ENCODE measurements at regions not wholly inside any gene's neighbourhood (a gene's known extent, or its start where the extent isn't known, plus 50 kb on each side); places are given as distances from the start of the nearest gene placed in this dataset.
A peak's percentile ranks its signal among the peaks of the same experiment; 100 is the strongest.

DNA sequence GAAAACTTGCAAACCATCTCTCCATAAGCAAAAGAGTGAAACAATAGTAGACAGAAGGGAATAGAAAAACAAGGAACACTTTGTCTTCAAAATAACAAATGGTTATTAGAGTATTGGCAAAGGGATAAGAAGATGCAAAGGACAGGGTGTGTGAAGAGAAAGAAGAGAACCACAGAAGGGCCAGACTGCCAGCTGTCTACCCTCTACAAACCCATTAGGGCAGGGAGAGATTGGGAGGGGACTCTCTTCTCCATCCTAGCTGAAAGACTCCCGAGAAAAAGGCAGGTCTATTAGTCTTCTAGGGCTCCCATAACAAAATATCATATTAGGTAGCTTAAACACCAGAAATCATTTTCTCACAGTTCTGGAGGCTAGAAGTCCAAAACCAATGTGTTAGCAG lies 292.8 kb downstream of the PTBP2 start:
- Histone ChIP-seq H3K27me3 (ENCODE audit: insufficient read depth, low read length) (no peaks in the 10 kb centered on the region), H3K9me2 (ENCODE audit: insufficient read depth) (no peaks in the 10 kb centered on the region), H3K4me2 (ENCODE audit: low read length) (no peak overlapping the region), H3K9me3 (ENCODE audit: control insufficient read depth in 1 of 2, insufficient read depth in 1 of 2, low read depth in 1 of 2, low read length in 2 of 2) (no peaks in the 10 kb centered on the region), H3K9ac (ENCODE audit: low read length) (no peak overlapping the region), H3K4me3 (replicated peaks in 1 of 2; ENCODE audit: low read depth in 1 of 2, low read length in 2 of 2) (no peak overlapping the region), H3K4me1 (ENCODE audit: control insufficient read depth in 1 of 2, insufficient read depth in 2 of 2, low read length in 2 of 2) (no peaks in the 10 kb centered on the region), H2AFZ (ENCODE audit: low read depth, low read length, poor library complexity, severe bottlenecking) (no peak overlapping the region), H3K36me3 (ENCODE audit: control insufficient read depth in 1 of 2, insufficient read depth in 2 of 2, low read length in 2 of 2) (no peaks in the 10 kb centered on the region), H3K27ac (ENCODE audit: low read depth, low read length) (no peak overlapping the region), H3K79me2 (ENCODE audit: insufficient read depth, low read length) (no peaks in the 10 kb centered on the region), H4K20me1 (ENCODE audit: insufficient read depth) (no peaks in the 10 kb centered on the region)
- POLR2A ChIA-PET: no interaction called here
- DNase-seq (ENCODE audit: low read depth, low spot score) (no peak), ATAC-seq (no peak)
- intact Hi-C loops (cut with micrococcal nuclease): no loop called here
- RAD21 ChIA-PET (ENCODE audit: low non-redundant PET in 1 of 2, low total read pairs in 2 of 2, uncharacterized antibody in 2 of 2, unreplicated experiment in 2 of 2): no interaction called here
- CTCF ChIA-PET: no interaction called here
- no peak for TF ChIP-seq ELF1 (IDR thresholded peaks at IDR 0.05; ENCODE audit: borderline replicate concordance, low read depth)
- TF ChIP-seq SRF (IDR thresholded peaks at IDR 0.05; ENCODE audit: low read depth): no peak
- no TSS peak for BruUV-seq (replicated peaks)

DNA sequence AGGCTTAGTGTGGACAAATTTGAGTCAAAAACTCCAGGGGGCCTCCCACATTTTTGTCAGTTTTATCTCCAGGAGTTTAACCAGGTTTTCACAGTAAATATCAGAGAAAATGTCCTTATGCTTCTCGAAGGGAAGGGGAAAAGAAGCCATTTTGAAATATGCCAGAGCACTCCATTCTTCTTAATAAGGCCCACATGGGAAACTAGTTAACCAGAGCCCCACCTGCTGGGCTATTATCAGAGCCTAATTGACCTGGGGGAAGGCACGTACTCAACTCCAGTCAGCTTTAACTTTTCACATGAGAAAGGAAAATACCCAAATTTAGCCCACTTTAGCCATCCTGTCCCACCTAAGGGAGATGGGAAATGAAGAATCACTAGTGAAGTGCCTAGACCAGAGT lies 296.3 kb downstream of the PTBP2 start:
- intact Hi-C loops (cut with micrococcal nuclease): no loop called here
- no peak for ATAC-seq
- H3K27me3 ChIP-seq (ENCODE audit: insufficient read depth, low read length): no peaks in the 10 kb centered on the region
- no peaks in the 10 kb centered on the region for H4K20me1 ChIP-seq (ENCODE audit: insufficient read depth)
- TF ChIP-seq, protein P1, sequence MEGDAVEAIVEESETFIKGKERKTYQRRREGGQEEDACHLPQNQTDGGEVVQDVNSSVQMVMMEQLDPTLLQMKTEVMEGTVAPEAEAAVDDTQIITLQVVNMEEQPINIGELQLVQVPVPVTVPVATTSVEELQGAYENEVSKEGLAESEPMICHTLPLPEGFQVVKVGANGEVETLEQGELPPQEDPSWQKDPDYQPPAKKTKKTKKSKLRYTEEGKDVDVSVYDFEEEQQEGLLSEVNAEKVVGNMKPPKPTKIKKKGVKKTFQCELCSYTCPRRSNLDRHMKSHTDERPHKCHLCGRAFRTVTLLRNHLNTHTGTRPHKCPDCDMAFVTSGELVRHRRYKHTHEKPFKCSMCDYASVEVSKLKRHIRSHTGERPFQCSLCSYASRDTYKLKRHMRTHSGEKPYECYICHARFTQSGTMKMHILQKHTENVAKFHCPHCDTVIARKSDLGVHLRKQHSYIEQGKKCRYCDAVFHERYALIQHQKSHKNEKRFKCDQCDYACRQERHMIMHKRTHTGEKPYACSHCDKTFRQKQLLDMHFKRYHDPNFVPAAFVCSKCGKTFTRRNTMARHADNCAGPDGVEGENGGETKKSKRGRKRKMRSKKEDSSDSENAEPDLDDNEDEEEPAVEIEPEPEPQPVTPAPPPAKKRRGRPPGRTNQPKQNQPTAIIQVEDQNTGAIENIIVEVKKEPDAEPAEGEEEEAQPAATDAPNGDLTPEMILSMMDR (IDR thresholded peaks at IDR 0.05 in 2 of 3, conservative IDR thresholded peaks at IDR 0.05 in 1 of 3; ENCODE audit: borderline replicate concordance in 1 of 3, insufficient read depth in 1 of 3, low read depth in 2 of 3, low read length in 2 of 3): peak in 1 of 3 experiments; percentile 12; a peak in 1 of 6 replicates
- TF ChIP-seq SP1 (IDR thresholded peaks at IDR 0.05; ENCODE audit: low read depth): no peak
- no peak overlapping the region for H3K9ac ChIP-seq (ENCODE audit: low read length)
- H3K9me2 ChIP-seq (ENCODE audit: insufficient read depth): no peaks in the 10 kb centered on the region
- POLR2A ChIA-PET: no interaction called here
- H3K9me3 ChIP-seq (ENCODE audit: control insufficient read depth in 1 of 2, insufficient read depth in 1 of 2, low read depth in 1 of 2, low read length in 2 of 2): no peaks in the 10 kb centered on the region
- H3K4me1 ChIP-seq (ENCODE audit: control insufficient read depth in 1 of 2, insufficient read depth in 2 of 2, low read length in 2 of 2): no peaks in the 10 kb centered on the region
- no peak overlapping the region for H3K4me2 ChIP-seq (ENCODE audit: low read length)
- no TSS peak for BruUV-seq (replicated peaks)
- CTCF ChIA-PET: no interaction called here
- H3K27ac ChIP-seq (ENCODE audit: low read depth, low read length): no peak overlapping the region
- H3K36me3 ChIP-seq (ENCODE audit: control insufficient read depth in 1 of 2, insufficient read depth in 2 of 2, low read length in 2 of 2): no peaks in the 10 kb centered on the region
- RAD21 ChIA-PET (ENCODE audit: low non-redundant PET in 1 of 2, low total read pairs in 2 of 2, uncharacterized antibody in 2 of 2, unreplicated experiment in 2 of 2): no interaction called here
- no peak overlapping the region for H2AFZ ChIP-seq (ENCODE audit: low read depth, low read length, poor library complexity, severe bottlenecking)
- H3K4me3 ChIP-seq (replicated peaks in 1 of 2; ENCODE audit: low read depth in 1 of 2, low read length in 2 of 2): no peak overlapping the region
- no peaks in the 10 kb centered on the region for H3K79me2 ChIP-seq (ENCODE audit: insufficient read depth, low read length)
- DNase-seq (ENCODE audit: low read depth, low spot score): no peak

All from HCT116 (cell line).